ENCODE measurements at regions not wholly inside any gene's neighbourhood (a gene's known extent, or its start where the extent isn't known, plus 50 kb on each side); places are given as distances from the start of the nearest gene placed in this dataset.

GRCh38 chr10:111289461-111289860 is 212.6 kb downstream of the ADRA2A start:
- BruUV-seq (replicated peaks): no TSS peak
- Histone ChIP-seq H4K20me1 (replicated peaks; ENCODE audit: control insufficient read depth, extremely low read depth, insufficient read depth, low read length) (no peaks in the 10 kb centered on the region), H3K9me1 (replicated peaks; ENCODE audit: control insufficient read depth, extremely low read depth, insufficient read depth, low read length) (no peaks in the 10 kb centered on the region), H3K4me3 (replicated peaks in 1 of 3; ENCODE audit: insufficient read depth in 1 of 3, low read depth in 1 of 3, low read length in 3 of 3) (no peak overlapping the region), H3K9me3 (replicated peaks; ENCODE audit: control insufficient read depth, insufficient read depth, low read length) (peaks cover 3% of the 10 kb centered on the region), H3K4me1 (ENCODE audit: control insufficient read depth, extremely low read depth, insufficient read depth, low read length) (no peaks in the 10 kb centered on the region), H3K9ac (replicated peaks; ENCODE audit: extremely low read depth, insufficient read depth, low read length) (no peak overlapping the region), H2AFZ (ENCODE audit: low read depth, low read length) (no peak overlapping the region), H3K79me2 (ENCODE audit: control insufficient read depth, insufficient read depth, low read length) (no peaks in the 10 kb centered on the region), H3K27ac (ENCODE audit: insufficient read depth, low read depth, low read length) (no peak overlapping the region), H3K27me3 (ENCODE audit: control insufficient read depth in 2 of 2, insufficient read depth in 2 of 2, low read length in 2 of 2) (no peaks in the 10 kb centered on the region), H3K36me3 (ENCODE audit: control insufficient read depth in 2 of 2, extremely low read depth in 1 of 2, insufficient read depth in 2 of 2, low read length in 2 of 2) (no peaks in the 10 kb centered on the region), H3K4me2 (ENCODE audit: insufficient read depth, low read length) (no peak overlapping the region)
- ChIA-PET CTCF (no interaction called here), POLR2A (no interaction called here)
- no peak for DNase-seq (ENCODE audit: low read depth, low spot score)
- dilution Hi-C loops (cut with MboI; ENCODE audit: extremely low pct_ligation_motif_present, low sequenced_read_pairs) (no loop called here), intact Hi-C loops (cut with micrococcal nuclease) (no loop called here)
- TF ChIP-seq CTCF (IDR thresholded peaks at IDR 0.05; ENCODE audit: extremely low read depth in 1 of 2, insufficient read depth in 1 of 2, low read depth in 1 of 2, low read length in 2 of 2) (no peak), MYC (IDR thresholded peaks at IDR 0.05; ENCODE audit: low read depth, low read length) (no peak)
- no peak for FAIRE-seq

GRCh38 chr10:111290649-111291048 is 213.8 kb downstream of the ADRA2A start:
- Histone ChIP-seq H3K4me3 (replicated peaks in 1 of 3; ENCODE audit: insufficient read depth in 1 of 3, low read depth in 1 of 3, low read length in 3 of 3) (no peak overlapping the region), H3K9me1 (replicated peaks; ENCODE audit: control insufficient read depth, extremely low read depth, insufficient read depth, low read length) (no peaks in the 10 kb centered on the region), H3K4me1 (ENCODE audit: control insufficient read depth, extremely low read depth, insufficient read depth, low read length) (no peaks in the 10 kb centered on the region), H3K36me3 (ENCODE audit: control insufficient read depth in 2 of 2, extremely low read depth in 1 of 2, insufficient read depth in 2 of 2, low read length in 2 of 2) (no peaks in the 10 kb centered on the region), H3K9me3 (replicated peaks; ENCODE audit: control insufficient read depth, insufficient read depth, low read length) (peaks cover 3% of the 10 kb centered on the region), H3K4me2 (ENCODE audit: insufficient read depth, low read length) (no peak overlapping the region), H3K9ac (replicated peaks; ENCODE audit: extremely low read depth, insufficient read depth, low read length) (no peak overlapping the region), H3K27me3 (ENCODE audit: control insufficient read depth in 2 of 2, insufficient read depth in 2 of 2, low read length in 2 of 2) (no peaks in the 10 kb centered on the region), H2AFZ (ENCODE audit: low read depth, low read length) (no peak overlapping the region), H3K79me2 (ENCODE audit: control insufficient read depth, insufficient read depth, low read length) (no peaks in the 10 kb centered on the region), H4K20me1 (replicated peaks; ENCODE audit: control insufficient read depth, extremely low read depth, insufficient read depth, low read length) (no peaks in the 10 kb centered on the region), H3K27ac (ENCODE audit: insufficient read depth, low read depth, low read length) (no peak overlapping the region)
- DNase-seq (ENCODE audit: low read depth, low spot score) (no peak), FAIRE-seq (no peak)
- intact Hi-C loops (cut with micrococcal nuclease): no loop called here
- POLR2A ChIA-PET: no interaction called here
- dilution Hi-C loops (cut with MboI; ENCODE audit: extremely low pct_ligation_motif_present, low sequenced_read_pairs): no loop called here
- CTCF ChIA-PET: no interaction called here
- no TSS peak for BruUV-seq (replicated peaks)
- TF ChIP-seq POLR2AphosphoS5 (IDR thresholded peaks at IDR 0.05; ENCODE audit: insufficient read depth, low read depth, low read length): no peak
- TF ChIP-seq CTCF (IDR thresholded peaks at IDR 0.05; ENCODE audit: extremely low read depth in 1 of 2, insufficient read depth in 1 of 2, low read depth in 1 of 2, low read length in 2 of 2): no peak
- no peak for TF ChIP-seq MAX (IDR thresholded peaks at IDR 0.05; ENCODE audit: insufficient read depth, insufficient read length)
- no peak for TF ChIP-seq GATA2 (IDR thresholded peaks at IDR 0.05; ENCODE audit: insufficient read depth, insufficient read length, low read depth, low read length)
- no peak for TF ChIP-seq MYC (IDR thresholded peaks at IDR 0.05; ENCODE audit: low read depth, low read length)
- no peak for TF ChIP-seq POLR2A (IDR thresholded peaks at IDR 0.05; ENCODE audit: low read depth, low read length)
- TF ChIP-seq FOS (IDR thresholded peaks at IDR 0.05; ENCODE audit: borderline replicate concordance, insufficient read depth, low read length): no peak
- no peak for TF ChIP-seq EZH2 (IDR thresholded peaks at IDR 0.05; ENCODE audit: borderline replicate concordance, low read depth, low read length, severe bottlenecking)
- TF ChIP-seq JUN (IDR thresholded peaks at IDR 0.05; ENCODE audit: borderline replicate concordance, insufficient read depth, insufficient read length, low read depth): no peak

Data from endothelial cell of umbilical vein (primary cell).